SK-N-SH (cell line): ENCODE measurements at regions not wholly inside any gene's neighbourhood (a gene's known extent, or its start where the extent isn't known, plus 50 kb on each side); places are given as distances from the start of the nearest gene placed in this dataset.

Experiments used
- CTCF ChIA-PET: fragments of 300-600, 350-600 bp; formaldehyde crosslinking; extraction: SDS; loops from one replicate; lab custom pipeline; 2021; lab: Yijun Ruan, JAX
- POLR2A ChIA-PET: fragments of 350-600 bp; sonication (Branson Sonifier 250); formaldehyde crosslinking; extraction: SDS; loops from one replicate; lab custom pipeline; 2020; ENCODE audit warnings: antibody characterized with exemption, inconsistent platforms; lab: Yijun Ruan, JAX
- DNase-seq: peaks from one replicate; pipeline ENCODE4 v3.0.0; 2012
- H2AFZ ChIP-seq: fragments of 200-600 bp; sonication (generic); 2 replicates; pipeline ENCODE4 v1.8.1; 2016; ENCODE audit warnings: antibody characterized with exemption, mild to moderate bottlenecking, low read depth
- H3F3A ChIP-seq: fragments of 200-600 bp; sonication (generic); replicated peaks from 2 replicates; pipeline ENCODE3; 2016; ENCODE audit warnings: antibody characterized with exemption, mild to moderate bottlenecking; ENCODE audit not compliant: insufficient read depth
- H3K27ac ChIP-seq, 2 experiments: fragments of 200-500 bp in 1 of 2; fragments of 200-600 bp in 1 of 2; sonication (Bioruptor generic) in 1 of 2; sonication (generic), shearing (Covaris generic) in 1 of 2; 2 replicates each; pipeline versions ENCODE4 v1.5.1 to v1.6.1; 2014 to 2016; ENCODE audit warnings: low read depth in 2 of 2, inconsistent platforms in 1 of 2, low read length in 1 of 2, mild to moderate bottlenecking in 1 of 2, mixed read lengths in 1 of 2
- H3K27me3 ChIP-seq: fragments of 200-600 bp; sonication (generic), shearing (Covaris generic); 2 replicates; pipeline ENCODE4 v1.6.1; 2016; ENCODE audit warnings: mixed run types; ENCODE audit not compliant: insufficient read depth
- H3K36me3 ChIP-seq, 2 experiments: fragments of 200-500 bp in 1 of 2; fragments of 200-600 bp in 1 of 2; sonication (Bioruptor generic) in 1 of 2; sonication (generic) in 1 of 2; replicated peaks in 1 of 2; 2 replicates each; pipeline versions ENCODE3 to v1.5.1; 2014 to 2016; ENCODE audit warnings: low read length in 1 of 2, mild to moderate bottlenecking in 1 of 2; ENCODE audit not compliant: insufficient read depth in 2 of 2, control insufficient read depth in 1 of 2
- H3K4me1 ChIP-seq, 2 experiments: fragments of 200-500 bp in 1 of 2; fragments of 200-600 bp in 1 of 2; sonication (Bioruptor generic) in 1 of 2; sonication (generic), shearing (Covaris generic) in 1 of 2; 2 replicates each; pipeline versions ENCODE4 v1.5.1 to v1.6.1; 2014 to 2016; ENCODE audit warnings: low read depth in 1 of 2, low read length in 1 of 2, mixed run types in 1 of 2; ENCODE audit not compliant: insufficient read depth in 2 of 2, control insufficient read depth in 1 of 2
- H3K4me2 ChIP-seq: fragments of 200-600 bp; sonication (generic), shearing (Covaris generic); 2 replicates; pipeline ENCODE4 v1.6.1; 2017; ENCODE audit warnings: mixed run types
- H3K4me3 ChIP-seq, 2 experiments: fragments of 200-500 bp in 1 of 2; fragments of 200-600 bp in 1 of 2; sonication (Bioruptor generic) in 1 of 2; sonication (generic), shearing (Covaris generic) in 1 of 2; 2 replicates each; pipeline versions ENCODE4 v1.5.1 to v1.8.1; 2014 to 2016; ENCODE audit warnings: low read depth in 2 of 2, inconsistent platforms in 1 of 2, low read length in 1 of 2, mild to moderate bottlenecking in 1 of 2, mixed read lengths in 1 of 2, moderate library complexity in 1 of 2
- H3K79me2 ChIP-seq: fragments of 200-600 bp; sonication (generic); 2 replicates; pipeline ENCODE4 v1.8.1; 2017; ENCODE audit warnings: mild to moderate bottlenecking; ENCODE audit not compliant: insufficient read depth
- H3K9ac ChIP-seq: fragments of 200-600 bp; sonication (generic); 2 replicates; pipeline ENCODE4 v1.6.1; 2017; ENCODE audit warnings: mixed run types
- H3K9me2 ChIP-seq: fragments of 200-600 bp; sonication (generic); 2 replicates; pipeline ENCODE4 v1.6.1; 2017; ENCODE audit warnings: mixed run types
- H3K9me3 ChIP-seq: fragments of 200-600 bp; sonication (generic); 2 replicates; pipeline ENCODE4 v1.6.1; 2017; ENCODE audit warnings: mixed run types, mild to moderate bottlenecking, moderate library complexity
- H4K20me1 ChIP-seq: fragments of 200-600 bp; sonication (generic); 2 replicates; pipeline ENCODE4 v1.6.1; 2017; ENCODE audit warnings: mild to moderate bottlenecking, mixed run types; ENCODE audit not compliant: insufficient read depth
- FOXJ3 ChIP-seq: sonication (generic); formaldehyde crosslinking; IDR thresholded peaks from 2 replicates; pipeline ENCODE4 v1.5.1; 2020; ENCODE audit warnings: mild to moderate bottlenecking, missing genetic modification reagents
- GATA2 ChIP-seq: sonication (generic); formaldehyde crosslinking; IDR thresholded peaks from 2 replicates; pipeline ENCODE4 v1.5.0; 2020; ENCODE audit warnings: mild to moderate bottlenecking, missing genetic modification reagents
- MEF2A ChIP-seq: IDR thresholded peaks from 2 replicates; pipeline ENCODE4 v1.4.0; 2012; ENCODE audit warnings: low read depth, borderline replicate concordance
- MXI1 ChIP-seq: IDR thresholded peaks from 2 replicates; pipeline ENCODE4 v1.6.1; 2012; ENCODE audit warnings: mild to moderate bottlenecking, low read depth, low read length, improper control_type of control experiment
- NRF1 ChIP-seq: IDR thresholded peaks from 2 replicates; pipeline ENCODE4 v1.6.1; 2012; ENCODE audit warnings: low read depth, mild to moderate bottlenecking, low read length
- POLR2AphosphoS5 ChIP-seq: IDR thresholded peaks from 2 replicates; pipeline ENCODE4 v1.6.1; 2012; ENCODE audit warnings: low read depth, low read length
- RXRA ChIP-seq: IDR thresholded peaks from 2 replicates; pipeline ENCODE4 v1.4.0; 2012; ENCODE audit warnings: low read depth, mild to moderate bottlenecking, borderline replicate concordance
- SIN3A ChIP-seq: IDR thresholded peaks from 2 replicates; pipeline ENCODE4 v1.6.1; 2012; ENCODE audit warnings: low read depth, mild to moderate bottlenecking, low read length, moderate library complexity, borderline replicate concordance
- SMC3 ChIP-seq: IDR thresholded peaks from 2 replicates; pipeline ENCODE4 v1.6.1; 2012; ENCODE audit warnings: low read depth, low read length, improper control_type of control experiment
- TEAD4 ChIP-seq: IDR thresholded peaks from 2 replicates; pipeline ENCODE4 v1.4.0; 2012; ENCODE audit warnings: mild to moderate bottlenecking, borderline replicate concordance; ENCODE audit not compliant: insufficient read depth
- YY1 ChIP-seq: IDR thresholded peaks from 2 replicates; pipeline ENCODE4 v1.4.0; 2012; ENCODE audit warnings: low read depth, mild to moderate bottlenecking
- TF ChIP-seq, protein P1 (sequence below): fragments of 150-350 bp; IDR thresholded peaks from 2 replicates; pipeline ENCODE4 v1.6.1; 2017; ENCODE audit warnings: antibody characterized with exemption, low read length, low read depth, borderline replicate concordance
- TF ChIP-seq, protein P2 (sequence below): IDR thresholded peaks from 2 replicates; pipeline ENCODE4 v1.4.0; 2012; ENCODE audit warnings: low read depth, borderline replicate concordance
- TF ChIP-seq, protein P3 (sequence below): IDR thresholded peaks from 2 replicates; pipeline ENCODE4 v1.6.1; 2012; ENCODE audit warnings: mild to moderate bottlenecking, low read depth, low read length, moderate library complexity
- TF ChIP-seq, protein P4 (sequence below): fragments of 200-600 bp; sonication (generic); IDR thresholded peaks from 2 replicates; pipeline ENCODE4 v1.6.1; 2017; ENCODE audit warnings: antibody characterized with exemption, mild to moderate bottlenecking, moderate library complexity
- TF ChIP-seq, protein P5 (sequence below): IDR thresholded peaks from 2 replicates; pipeline ENCODE4 v1.4.0; 2012; ENCODE audit warnings: low read depth

DNA sequence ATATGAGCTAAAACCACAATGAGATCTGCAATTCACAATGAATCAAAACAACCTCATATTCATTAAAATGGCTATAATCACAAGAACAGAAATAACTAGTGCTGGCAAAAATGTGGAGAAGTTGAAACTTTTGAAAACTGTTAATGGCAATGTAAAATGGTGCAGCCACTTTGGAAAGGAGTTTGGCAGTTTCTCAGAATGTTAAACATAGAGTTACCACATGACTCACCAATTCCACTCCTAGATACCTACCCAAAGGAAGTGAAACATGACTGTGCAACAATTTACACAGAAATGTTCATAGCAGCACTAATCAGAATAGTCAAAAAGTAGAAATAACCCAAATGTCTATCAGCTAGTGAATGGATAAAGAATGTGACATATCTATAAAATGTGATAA lies 862.2 kb downstream of the DTWD2 start:
- Histone ChIP-seq H3K27ac (no peak overlapping the region), H4K20me1 (no peaks in the 10 kb centered on the region), H3K4me3 (no peak overlapping the region), H3K36me3 (no peaks in the 10 kb centered on the region), H3K9me3 (no peaks in the 10 kb centered on the region), H3K27me3 (no peaks in the 10 kb centered on the region), H3F3A (no peaks in the 10 kb centered on the region), H3K4me2 (no peak overlapping the region), H3K79me2 (no peaks in the 10 kb centered on the region), H2AFZ (no peak overlapping the region), H3K9me2 (no peaks in the 10 kb centered on the region), H3K4me1 (no peaks in the 10 kb centered on the region; a peak in 1 of 4 replicates), H3K9ac (no peak overlapping the region)
- no peak for DNase-seq
- TF ChIP-seq, protein P1, sequence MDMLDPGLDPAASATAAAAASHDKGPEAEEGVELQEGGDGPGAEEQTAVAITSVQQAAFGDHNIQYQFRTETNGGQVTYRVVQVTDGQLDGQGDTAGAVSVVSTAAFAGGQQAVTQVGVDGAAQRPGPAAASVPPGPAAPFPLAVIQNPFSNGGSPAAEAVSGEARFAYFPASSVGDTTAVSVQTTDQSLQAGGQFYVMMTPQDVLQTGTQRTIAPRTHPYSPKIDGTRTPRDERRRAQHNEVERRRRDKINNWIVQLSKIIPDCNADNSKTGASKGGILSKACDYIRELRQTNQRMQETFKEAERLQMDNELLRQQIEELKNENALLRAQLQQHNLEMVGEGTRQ: no peak
- TF ChIP-seq TEAD4 (no peak), POLR2AphosphoS5 (no peak), FOXJ3 (CRISPR knock-in tag) (no peak), RXRA (no peak), YY1 (no peak), MXI1 (no peak), NRF1 (no peak), MEF2A (no peak), GATA2 (CRISPR knock-in tag) (no peak), SMC3 (no peak), SIN3A (no peak)
- TF ChIP-seq, protein P2, sequence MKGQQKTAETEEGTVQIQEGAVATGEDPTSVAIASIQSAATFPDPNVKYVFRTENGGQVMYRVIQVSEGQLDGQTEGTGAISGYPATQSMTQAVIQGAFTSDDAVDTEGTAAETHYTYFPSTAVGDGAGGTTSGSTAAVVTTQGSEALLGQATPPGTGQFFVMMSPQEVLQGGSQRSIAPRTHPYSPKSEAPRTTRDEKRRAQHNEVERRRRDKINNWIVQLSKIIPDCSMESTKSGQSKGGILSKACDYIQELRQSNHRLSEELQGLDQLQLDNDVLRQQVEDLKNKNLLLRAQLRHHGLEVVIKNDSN: no peak
- TF ChIP-seq, protein P3, sequence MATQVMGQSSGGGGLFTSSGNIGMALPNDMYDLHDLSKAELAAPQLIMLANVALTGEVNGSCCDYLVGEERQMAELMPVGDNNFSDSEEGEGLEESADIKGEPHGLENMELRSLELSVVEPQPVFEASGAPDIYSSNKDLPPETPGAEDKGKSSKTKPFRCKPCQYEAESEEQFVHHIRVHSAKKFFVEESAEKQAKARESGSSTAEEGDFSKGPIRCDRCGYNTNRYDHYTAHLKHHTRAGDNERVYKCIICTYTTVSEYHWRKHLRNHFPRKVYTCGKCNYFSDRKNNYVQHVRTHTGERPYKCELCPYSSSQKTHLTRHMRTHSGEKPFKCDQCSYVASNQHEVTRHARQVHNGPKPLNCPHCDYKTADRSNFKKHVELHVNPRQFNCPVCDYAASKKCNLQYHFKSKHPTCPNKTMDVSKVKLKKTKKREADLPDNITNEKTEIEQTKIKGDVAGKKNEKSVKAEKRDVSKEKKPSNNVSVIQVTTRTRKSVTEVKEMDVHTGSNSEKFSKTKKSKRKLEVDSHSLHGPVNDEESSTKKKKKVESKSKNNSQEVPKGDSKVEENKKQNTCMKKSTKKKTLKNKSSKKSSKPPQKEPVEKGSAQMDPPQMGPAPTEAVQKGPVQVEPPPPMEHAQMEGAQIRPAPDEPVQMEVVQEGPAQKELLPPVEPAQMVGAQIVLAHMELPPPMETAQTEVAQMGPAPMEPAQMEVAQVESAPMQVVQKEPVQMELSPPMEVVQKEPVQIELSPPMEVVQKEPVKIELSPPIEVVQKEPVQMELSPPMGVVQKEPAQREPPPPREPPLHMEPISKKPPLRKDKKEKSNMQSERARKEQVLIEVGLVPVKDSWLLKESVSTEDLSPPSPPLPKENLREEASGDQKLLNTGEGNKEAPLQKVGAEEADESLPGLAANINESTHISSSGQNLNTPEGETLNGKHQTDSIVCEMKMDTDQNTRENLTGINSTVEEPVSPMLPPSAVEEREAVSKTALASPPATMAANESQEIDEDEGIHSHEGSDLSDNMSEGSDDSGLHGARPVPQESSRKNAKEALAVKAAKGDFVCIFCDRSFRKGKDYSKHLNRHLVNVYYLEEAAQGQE: no peak
- TF ChIP-seq, protein P4, sequence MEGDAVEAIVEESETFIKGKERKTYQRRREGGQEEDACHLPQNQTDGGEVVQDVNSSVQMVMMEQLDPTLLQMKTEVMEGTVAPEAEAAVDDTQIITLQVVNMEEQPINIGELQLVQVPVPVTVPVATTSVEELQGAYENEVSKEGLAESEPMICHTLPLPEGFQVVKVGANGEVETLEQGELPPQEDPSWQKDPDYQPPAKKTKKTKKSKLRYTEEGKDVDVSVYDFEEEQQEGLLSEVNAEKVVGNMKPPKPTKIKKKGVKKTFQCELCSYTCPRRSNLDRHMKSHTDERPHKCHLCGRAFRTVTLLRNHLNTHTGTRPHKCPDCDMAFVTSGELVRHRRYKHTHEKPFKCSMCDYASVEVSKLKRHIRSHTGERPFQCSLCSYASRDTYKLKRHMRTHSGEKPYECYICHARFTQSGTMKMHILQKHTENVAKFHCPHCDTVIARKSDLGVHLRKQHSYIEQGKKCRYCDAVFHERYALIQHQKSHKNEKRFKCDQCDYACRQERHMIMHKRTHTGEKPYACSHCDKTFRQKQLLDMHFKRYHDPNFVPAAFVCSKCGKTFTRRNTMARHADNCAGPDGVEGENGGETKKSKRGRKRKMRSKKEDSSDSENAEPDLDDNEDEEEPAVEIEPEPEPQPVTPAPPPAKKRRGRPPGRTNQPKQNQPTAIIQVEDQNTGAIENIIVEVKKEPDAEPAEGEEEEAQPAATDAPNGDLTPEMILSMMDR: no peak
- TF ChIP-seq, protein P5, sequence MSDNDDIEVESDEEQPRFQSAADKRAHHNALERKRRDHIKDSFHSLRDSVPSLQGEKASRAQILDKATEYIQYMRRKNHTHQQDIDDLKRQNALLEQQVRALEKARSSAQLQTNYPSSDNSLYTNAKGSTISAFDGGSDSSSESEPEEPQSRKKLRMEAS: no peak
- POLR2A ChIA-PET: no interaction called here
- CTCF ChIA-PET: no interaction called here
